Effector memory CD4-positive, alpha-beta T cell (primary cell): ENCODE measurements at regions not wholly inside any gene's neighbourhood (a gene's known extent, or its start where the extent isn't known, plus 50 kb on each side); places are given as distances from the start of the nearest gene placed in this dataset.

Experiments used
- DNase-seq, 3 donors: peaks; one replicate each; pipeline ENCODE4 v3.0.0-alpha.2; 2020
- H3K27ac ChIP-seq: 2 replicates; pipeline ENCODE4 v1.7.0; 2013; ENCODE audit warnings: mild to moderate bottlenecking, low read length, moderate library complexity; ENCODE audit not compliant: insufficient read depth, poor library complexity, severe bottlenecking
- H3K27me3 ChIP-seq: replicated peaks from 2 replicates; pipeline ENCODE4 v1.7.0; 2013; ENCODE audit warnings: mild to moderate bottlenecking, low read length; ENCODE audit not compliant: insufficient read depth, control insufficient read depth, poor library complexity, severe bottlenecking
- H3K36me3 ChIP-seq: 2 replicates; pipeline ENCODE4 v1.7.0; 2013; ENCODE audit warnings: mild to moderate bottlenecking, low read length, moderate library complexity; ENCODE audit not compliant: control insufficient read depth, insufficient read depth
- H3K4me1 ChIP-seq: 2 replicates; pipeline ENCODE4 v1.7.0; 2013; ENCODE audit warnings: low read length, mild to moderate bottlenecking; ENCODE audit not compliant: control insufficient read depth, insufficient read depth, poor library complexity, severe bottlenecking
- H3K4me3 ChIP-seq: 2 replicates; pipeline ENCODE4 v1.7.0; 2013; ENCODE audit warnings: low read length, low read depth, mild to moderate bottlenecking; ENCODE audit not compliant: insufficient read depth, poor library complexity, severe bottlenecking
- H3K9me3 ChIP-seq: 2 replicates; pipeline ENCODE4 v1.7.0; 2013; ENCODE audit warnings: mild to moderate bottlenecking, low read length, moderate library complexity; ENCODE audit not compliant: control insufficient read depth

- Histone ChIP-seq H3K4me3 (no peak overlapping the region), H3K36me3 (no peaks in the 10 kb centered on the region), H3K27me3 (no peaks in the 10 kb centered on the region), H3K4me1 (no peaks in the 10 kb centered on the region), H3K9me3 (no peaks in the 10 kb centered on the region), H3K27ac (no peak overlapping the region)
- no peak for DNase-seq
Observed at GRCh38 chr15:95944193-95944592, 386.3 kb upstream of the NR2F2 start.

DNA sequence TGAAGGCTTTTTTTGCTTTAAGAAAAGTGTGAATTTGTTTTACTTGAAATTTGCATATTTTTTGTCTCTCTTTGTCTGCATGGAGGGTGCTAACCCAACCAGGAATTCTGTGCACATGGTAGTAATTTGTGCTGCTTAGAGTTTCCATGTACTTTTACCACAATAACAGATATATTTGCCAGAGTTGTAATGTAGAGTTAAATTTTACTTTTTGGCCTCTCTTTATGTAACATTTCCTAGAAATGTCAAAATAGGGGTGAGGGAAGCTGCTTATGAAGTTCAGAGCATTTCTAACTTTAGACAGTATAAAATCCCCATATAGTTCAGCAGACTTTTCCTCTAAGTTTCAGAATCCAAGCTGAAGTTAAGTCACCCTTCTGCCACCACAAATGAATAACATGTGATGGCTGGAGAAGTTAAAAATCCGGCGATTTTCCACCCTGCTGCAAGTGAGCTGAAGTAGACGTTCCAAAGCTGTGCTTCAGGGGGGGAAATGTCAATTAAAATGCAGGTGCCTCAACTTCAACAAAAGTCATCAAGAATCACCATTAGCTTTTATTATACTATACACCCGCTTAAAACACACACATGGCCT, 385.7 kb upstream of the NR2F2 start:
- no peaks in the 10 kb centered on the region for H3K9me3 ChIP-seq
- DNase-seq, result no peak
- H3K27me3 ChIP-seq, result no peaks in the 10 kb centered on the region
- no peaks in the 10 kb centered on the region for H3K36me3 ChIP-seq
- no peaks in the 10 kb centered on the region for H3K4me1 ChIP-seq
- H3K27ac ChIP-seq, result no peak overlapping the region
- no peak overlapping the region for H3K4me3 ChIP-seq

- H3K36me3 ChIP-seq, result no peaks in the 10 kb centered on the region
- H3K27ac ChIP-seq, result no peak overlapping the region
- H3K9me3 ChIP-seq, result no peaks in the 10 kb centered on the region
- no peak overlapping the region for H3K4me3 ChIP-seq
- DNase-seq, result no peak
- H3K4me1 ChIP-seq, result no peaks in the 10 kb centered on the region
- no peaks in the 10 kb centered on the region for H3K27me3 ChIP-seq
Observed at GRCh38 chr15:95946241-95946640, 384.3 kb upstream of the NR2F2 start.

GRCh38 chr15:95946926-95947325, 383.6 kb upstream of the NR2F2 start:
- Histone ChIP-seq H3K27ac (no peak overlapping the region), H3K9me3 (no peaks in the 10 kb centered on the region), H3K36me3 (no peaks in the 10 kb centered on the region), H3K27me3 (no peaks in the 10 kb centered on the region), H3K4me1 (no peaks in the 10 kb centered on the region), H3K4me3 (no peak overlapping the region)
- DNase-seq, result no peak

DNA sequence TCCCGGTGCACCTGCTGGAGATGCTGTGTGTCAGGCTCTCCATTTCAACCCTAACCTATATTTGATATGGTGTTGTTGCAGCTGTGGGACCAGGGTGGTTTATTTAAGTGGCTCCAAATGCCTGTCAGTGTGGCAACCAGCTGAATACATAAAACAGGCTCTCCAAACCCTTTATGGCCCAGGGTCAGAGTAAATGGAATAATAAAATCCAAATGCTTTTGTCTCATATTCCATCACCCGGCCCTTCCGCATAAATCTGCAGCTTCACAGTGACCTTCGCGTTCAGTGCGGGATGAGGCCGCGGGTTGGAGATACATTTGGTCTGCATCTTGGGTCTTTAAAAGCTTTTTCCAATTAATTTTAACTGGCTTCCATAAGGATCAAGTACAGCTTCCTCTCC, 382.1 kb upstream of the NR2F2 start:
- no peaks in the 10 kb centered on the region for H3K27me3 ChIP-seq
- no peaks in the 10 kb centered on the region for H3K36me3 ChIP-seq
- no peaks in the 10 kb centered on the region for H3K9me3 ChIP-seq
- H3K4me3 ChIP-seq, result no peak overlapping the region
- H3K4me1 ChIP-seq, result no peaks in the 10 kb centered on the region
- H3K27ac ChIP-seq, result no peak overlapping the region
- no peak for DNase-seq

DNA sequence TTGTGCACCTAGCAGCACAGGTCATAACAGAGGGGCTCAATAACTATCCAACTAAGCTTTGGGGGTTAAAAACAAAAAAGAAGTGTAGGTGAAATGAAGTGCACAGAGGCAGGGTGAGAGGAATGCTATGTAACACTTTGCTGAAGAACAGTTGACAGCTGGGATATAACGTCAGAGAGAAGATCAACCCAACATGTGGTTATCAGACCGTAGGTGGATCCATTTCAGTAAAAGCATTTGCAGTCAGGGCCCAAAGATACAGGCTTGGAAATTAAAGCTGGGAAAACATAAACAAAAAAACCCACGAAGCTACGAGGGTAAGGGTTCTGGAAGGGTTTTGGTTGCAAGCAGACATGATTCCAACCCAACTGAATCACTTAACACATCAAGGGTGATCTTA, 377.5 kb upstream of the NR2F2 start:
- Histone ChIP-seq H3K36me3 (no peaks in the 10 kb centered on the region), H3K4me3 (no peak overlapping the region), H3K27ac (no peak overlapping the region), H3K4me1 (no peaks in the 10 kb centered on the region), H3K27me3 (no peaks in the 10 kb centered on the region), H3K9me3 (no peaks in the 10 kb centered on the region)
- no peak for DNase-seq

DNA sequence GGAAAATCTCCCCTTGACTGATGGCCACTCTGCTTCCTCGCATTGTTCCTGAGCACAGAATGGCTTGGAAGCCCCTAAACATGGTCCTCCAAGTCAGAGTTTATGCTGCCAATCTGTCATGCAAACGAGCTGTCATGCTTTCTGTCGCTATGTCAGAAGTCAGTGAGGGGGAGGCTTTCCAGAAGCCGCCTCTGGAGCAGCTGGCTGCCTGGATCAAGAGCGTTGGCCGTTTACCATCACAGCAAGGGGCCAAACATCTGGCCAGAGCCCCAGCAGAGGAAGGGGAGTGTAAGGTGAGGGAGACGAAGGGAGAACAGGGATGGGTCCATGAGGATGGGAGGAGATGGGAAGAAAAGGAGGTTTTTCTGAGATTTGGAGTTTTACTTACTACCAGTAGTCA, 372.6 kb upstream of the NR2F2 start:
- Histone ChIP-seq H3K36me3 (no peaks in the 10 kb centered on the region), H3K9me3 (no peaks in the 10 kb centered on the region), H3K4me3 (no peak overlapping the region), H3K27me3 (no peaks in the 10 kb centered on the region), H3K27ac (no peak overlapping the region), H3K4me1 (no peaks in the 10 kb centered on the region)
- DNase-seq, result no peak

DNA sequence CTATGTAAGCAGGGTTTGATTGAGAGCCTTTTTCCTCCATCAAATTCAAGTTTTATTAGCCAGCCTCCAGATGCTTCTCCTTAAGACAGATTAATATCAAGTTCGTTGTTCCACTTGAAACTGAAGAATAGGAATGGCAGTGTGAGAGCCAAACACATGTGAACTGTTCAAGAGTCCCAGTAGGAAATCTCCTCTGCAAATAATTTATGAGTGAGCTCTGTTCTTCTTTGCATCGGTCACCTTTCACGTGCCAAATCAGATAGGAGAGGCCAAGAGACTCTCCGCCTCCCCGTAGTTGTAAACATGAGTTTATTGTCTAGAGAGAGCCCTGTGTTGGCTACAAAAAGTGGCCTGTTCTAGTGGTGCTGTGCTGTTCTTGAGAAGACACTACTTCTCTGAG, 372.1 kb upstream of the NR2F2 start:
- no peaks in the 10 kb centered on the region for H3K36me3 ChIP-seq
- no peaks in the 10 kb centered on the region for H3K9me3 ChIP-seq
- no peaks in the 10 kb centered on the region for H3K27me3 ChIP-seq
- no peak overlapping the region for H3K27ac ChIP-seq
- no peak for DNase-seq
- H3K4me3 ChIP-seq, result no peak overlapping the region
- H3K4me1 ChIP-seq, result no peaks in the 10 kb centered on the region

DNA sequence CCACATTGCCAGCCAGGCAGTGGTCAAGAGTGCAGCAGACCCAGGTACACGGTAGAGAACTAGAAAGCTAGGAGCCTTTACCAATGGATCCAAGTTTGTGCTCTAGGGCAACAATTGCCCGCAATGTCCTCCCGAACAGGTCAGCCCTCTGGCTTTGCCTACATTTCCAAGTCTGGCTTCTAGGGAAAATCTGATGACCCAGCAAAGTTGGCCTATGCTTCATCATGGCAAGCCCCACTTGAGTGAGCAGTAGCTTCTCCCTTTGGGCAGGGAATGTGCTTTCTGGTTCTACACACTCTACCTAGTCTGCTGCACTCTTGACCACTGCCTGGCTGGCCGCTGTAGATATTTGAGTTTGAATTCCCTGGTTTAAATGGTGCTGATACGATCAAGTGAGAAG, 361.6 kb upstream of the NR2F2 start:
- Histone ChIP-seq H3K27ac (no peak overlapping the region), H3K9me3 (no peaks in the 10 kb centered on the region), H3K4me3 (no peak overlapping the region), H3K36me3 (no peaks in the 10 kb centered on the region), H3K4me1 (no peaks in the 10 kb centered on the region), H3K27me3 (no peaks in the 10 kb centered on the region)
- DNase-seq, result no peak

GRCh38 chr15:95970326-95970725, 360.2 kb upstream of the NR2F2 start:
- no peaks in the 10 kb centered on the region for H3K27me3 ChIP-seq
- no peak overlapping the region for H3K4me3 ChIP-seq
- H3K27ac ChIP-seq, result no peak overlapping the region
- H3K9me3 ChIP-seq, result no peaks in the 10 kb centered on the region
- no peak for DNase-seq
- no peaks in the 10 kb centered on the region for H3K36me3 ChIP-seq
- H3K4me1 ChIP-seq, result no peaks in the 10 kb centered on the region
